NCI-H226 (cell line): ENCODE measurements at regions not wholly inside any gene's neighbourhood (a gene's known extent, or its start where the extent isn't known, plus 50 kb on each side); places are given as distances from the start of the nearest gene placed in this dataset.
A peak's percentile ranks its signal among the peaks of the same experiment; 100 is the strongest.
"Not testable (repeated sequence)": the region's sequence is repeated elsewhere in the genome, so short reads cannot be mapped to it uniquely, and the experiment has no call there.

ENCODE experiments used
- DNase-seq: peaks from one replicate; pipeline ENCODE4 v3.0.0-alpha.2; 2015

- DNase-seq, result no peak
Observed at GRCh38 chr18:60123031-60123430, 223.2 kb downstream of the PMAIP1 start.

- DNase-seq, result no peak
Observed at GRCh38 chr18:60122339-60122738, 222.5 kb downstream of the PMAIP1 start.

DNA sequence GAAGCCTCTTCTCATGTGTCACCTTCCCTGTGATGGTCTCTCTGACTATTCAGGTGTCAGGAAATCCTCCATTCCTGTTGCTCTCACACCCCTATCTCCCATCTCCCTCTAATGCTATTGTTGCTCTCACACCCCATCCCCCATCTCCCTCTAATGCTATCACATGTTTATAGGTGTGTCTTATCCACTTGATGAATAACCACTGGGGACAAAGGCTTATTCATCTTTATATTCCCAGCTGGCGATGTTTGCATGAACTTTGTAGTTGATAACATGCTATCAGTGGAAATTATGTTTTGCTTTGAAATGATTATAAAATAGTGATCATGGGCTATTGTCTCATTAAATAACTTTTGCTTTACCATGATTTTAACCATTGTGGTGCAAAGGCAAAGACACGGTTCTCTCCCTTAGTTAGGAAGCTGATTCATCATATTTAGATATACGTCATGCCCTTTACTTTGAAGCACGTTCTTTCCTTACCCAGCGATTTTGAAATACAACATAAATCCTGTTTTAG is 220.5 kb downstream of the PMAIP1 start:
- DNase-seq, result no peak

DNA sequence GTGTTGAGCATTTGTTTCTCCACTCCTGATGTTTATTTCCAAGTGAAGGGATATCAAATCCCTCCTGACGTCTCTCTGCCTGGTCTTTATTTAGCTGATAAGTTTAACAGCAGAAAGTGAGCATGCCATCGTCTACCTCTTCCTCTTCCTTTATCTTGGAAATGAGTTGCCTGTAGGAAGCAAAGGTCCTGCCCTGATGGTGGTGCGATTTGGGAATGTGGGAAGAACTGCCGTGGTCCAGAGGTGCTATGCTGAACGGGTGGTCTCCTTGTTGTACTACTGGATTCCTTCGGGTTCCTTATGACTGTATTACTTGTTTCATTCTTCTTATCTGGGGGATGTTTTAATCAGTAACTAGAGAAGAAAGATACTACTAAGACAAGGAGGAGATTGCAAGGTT is 217.5 kb downstream of the PMAIP1 start:
- DNase-seq, result no peak

- no peak for DNase-seq
Observed at GRCh38 chr18:60113396-60113795, 213.6 kb downstream of the PMAIP1 start.

- DNase-seq, result no peak
Observed at GRCh38 chr18:60112369-60112768, 212.6 kb downstream of the PMAIP1 start.

GRCh38 chr18:60111525-60111924 is 211.7 kb downstream of the PMAIP1 start:
- DNase-seq, result no peak

GRCh38 chr18:60110836-60111235 is 211.0 kb downstream of the PMAIP1 start:
- no peak for DNase-seq

DNA sequence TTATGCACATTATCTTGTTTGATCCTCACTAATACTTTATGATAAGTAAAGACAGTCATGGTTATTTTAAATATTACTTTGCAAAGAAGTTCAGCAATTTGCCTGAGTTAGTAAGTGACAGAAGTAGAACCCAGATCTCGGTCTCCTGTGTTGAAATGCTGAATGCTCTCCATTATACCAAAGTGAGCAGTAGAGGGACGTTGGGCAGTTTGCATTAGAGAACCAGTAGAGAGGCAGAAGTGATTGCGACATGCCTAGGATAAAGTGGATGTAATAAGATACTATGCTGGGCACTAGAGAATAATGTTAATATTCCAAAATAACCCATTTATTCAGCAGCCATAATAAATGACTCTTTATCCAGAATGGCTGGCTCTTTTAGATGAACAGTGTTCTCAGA is 201.0 kb downstream of the PMAIP1 start:
- no peak for DNase-seq

- DNase-seq, result no peak
Observed at GRCh38 chr18:60099709-60100108, 199.9 kb downstream of the PMAIP1 start.

DNA sequence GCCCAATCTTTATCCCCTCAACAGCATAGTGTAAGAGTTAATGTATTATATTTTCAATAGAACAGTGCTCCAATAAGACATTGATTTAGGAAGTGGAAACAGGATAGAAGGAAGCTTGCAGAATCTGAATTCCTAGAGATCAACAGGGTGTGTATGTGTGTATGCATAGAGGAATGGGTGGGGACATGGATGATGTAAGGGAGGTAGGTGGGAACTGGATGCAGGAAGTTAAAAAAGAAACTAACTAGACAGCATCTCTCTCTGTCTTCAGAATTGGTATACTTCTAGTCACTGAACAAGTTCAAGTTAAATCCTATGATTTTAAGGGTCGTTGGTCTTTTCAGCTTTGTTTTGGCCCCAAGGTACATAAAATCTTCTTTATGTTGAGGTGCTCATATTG is 196.6 kb downstream of the PMAIP1 start:
- peak; percentile 1 for DNase-seq

DNA sequence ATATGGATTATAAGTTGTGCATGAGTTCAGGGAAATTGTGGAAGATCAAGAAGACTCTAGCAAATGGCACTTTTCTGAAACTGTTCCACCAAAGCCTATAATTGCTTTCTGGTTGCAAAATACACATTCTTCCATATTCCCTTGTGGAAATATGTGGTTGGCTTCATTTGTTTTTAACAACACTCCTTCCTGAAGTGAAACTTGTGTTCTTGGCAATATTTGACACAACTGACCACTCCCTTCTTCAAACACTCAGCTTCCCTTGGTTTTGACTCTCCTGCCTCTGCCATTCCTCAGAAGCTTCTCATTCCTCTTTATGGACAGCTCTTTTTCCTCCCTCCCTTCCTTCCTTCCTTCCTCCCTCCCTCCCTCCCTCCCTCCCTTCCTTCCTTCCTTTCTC is 192.3 kb downstream of the PMAIP1 start:
- no peak for DNase-seq

GRCh38 chr18:60090170-60090569 is 190.4 kb downstream of the PMAIP1 start:
- no peak for DNase-seq

DNA sequence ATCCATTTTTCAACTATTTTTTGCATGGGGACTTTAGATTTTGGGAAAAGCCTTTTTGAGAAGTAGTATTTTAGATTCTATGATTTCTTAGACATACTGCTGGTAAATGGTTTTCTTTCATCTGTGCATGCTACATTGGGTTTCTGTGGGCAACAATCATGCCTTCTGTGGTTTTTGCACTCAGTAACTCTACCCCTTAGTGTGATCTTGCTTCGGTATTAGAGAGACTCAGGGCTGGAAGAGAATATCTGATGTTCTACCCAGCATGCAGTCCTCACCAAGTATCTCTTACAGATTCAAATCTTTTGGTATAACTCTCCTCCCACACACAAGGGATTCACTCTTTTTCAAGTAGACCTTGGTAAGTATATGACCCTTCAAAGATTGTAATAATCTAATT is 183.0 kb downstream of the PMAIP1 start:
- no peak for DNase-seq

DNA sequence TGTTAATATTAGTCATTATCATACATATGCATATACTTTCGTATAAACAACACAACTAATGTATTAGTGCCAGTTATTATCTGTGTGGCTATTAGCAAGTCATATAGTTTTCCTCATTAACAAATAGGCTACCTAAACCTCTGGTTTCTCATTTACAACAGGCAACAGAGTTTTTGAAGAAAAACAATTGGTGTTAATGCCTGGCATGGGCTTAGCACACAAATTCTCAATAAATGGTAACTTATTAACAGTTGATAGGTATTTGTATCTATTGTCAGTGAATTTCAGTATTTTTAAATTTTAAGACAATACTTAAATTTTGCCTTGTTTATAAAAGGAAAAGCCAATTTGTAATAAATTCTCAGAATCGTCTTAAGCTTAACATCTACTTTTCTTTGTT is 182.5 kb downstream of the PMAIP1 start:
- DNase-seq, result no peak

GRCh38 chr18:60075477-60075876 is 175.7 kb downstream of the PMAIP1 start:
- DNase-seq, result no peak

GRCh38 chr18:60070631-60071030 is 170.8 kb downstream of the PMAIP1 start:
- DNase-seq, result no peak

- DNase-seq, result no peak
Observed at GRCh38 chr18:60069145-60069544, 169.3 kb downstream of the PMAIP1 start.

DNA sequence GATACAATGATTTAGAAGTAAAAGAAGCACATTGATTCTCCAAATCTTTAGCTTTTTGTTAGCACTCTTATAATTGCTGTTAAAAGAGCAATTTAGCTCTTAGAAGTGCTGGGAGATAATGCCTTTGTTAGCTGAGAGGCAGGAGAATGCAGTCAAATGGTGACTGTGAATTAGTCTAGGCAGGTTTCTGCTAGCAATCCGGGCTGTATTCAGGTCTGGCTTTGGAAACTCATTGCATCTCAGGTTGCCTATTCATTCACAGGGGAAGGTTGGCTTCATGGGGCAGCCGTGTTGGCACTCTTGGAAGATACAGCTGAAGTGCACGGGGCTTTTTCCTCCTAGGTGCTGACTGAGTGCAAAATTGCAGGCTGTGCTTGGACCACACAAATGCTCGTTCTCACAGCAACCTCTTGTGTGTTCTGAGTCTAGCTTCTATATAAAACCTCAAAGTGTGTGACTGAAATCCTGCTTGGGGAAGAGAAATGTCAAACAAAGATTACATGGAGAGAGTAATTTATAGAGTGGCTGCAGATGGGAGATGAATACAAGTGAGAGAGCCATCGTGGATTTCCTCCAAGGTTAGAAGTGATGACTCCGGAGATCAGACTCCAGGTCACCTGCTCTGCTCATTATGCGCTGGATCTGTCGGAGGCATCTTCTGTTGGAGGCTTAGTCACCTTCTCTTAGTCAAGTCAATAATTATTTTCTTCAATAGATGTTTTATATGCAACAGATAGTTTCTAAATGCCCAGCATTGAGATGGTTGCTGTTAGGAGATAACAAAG is 167.8 kb downstream of the PMAIP1 start:
- no peak for DNase-seq

GRCh38 chr18:60066219-60066975 is 166.6 kb downstream of the PMAIP1 start:
- no peak for DNase-seq

- no peak for DNase-seq
Observed at GRCh38 chr18:60064271-60064670, 164.5 kb downstream of the PMAIP1 start.

GRCh38 chr18:60062831-60063230 is 163.0 kb downstream of the PMAIP1 start:
- not testable (repeated sequence) for DNase-seq

- no peak for DNase-seq
Observed at GRCh38 chr18:60062396-60062795, 162.6 kb downstream of the PMAIP1 start.

DNA sequence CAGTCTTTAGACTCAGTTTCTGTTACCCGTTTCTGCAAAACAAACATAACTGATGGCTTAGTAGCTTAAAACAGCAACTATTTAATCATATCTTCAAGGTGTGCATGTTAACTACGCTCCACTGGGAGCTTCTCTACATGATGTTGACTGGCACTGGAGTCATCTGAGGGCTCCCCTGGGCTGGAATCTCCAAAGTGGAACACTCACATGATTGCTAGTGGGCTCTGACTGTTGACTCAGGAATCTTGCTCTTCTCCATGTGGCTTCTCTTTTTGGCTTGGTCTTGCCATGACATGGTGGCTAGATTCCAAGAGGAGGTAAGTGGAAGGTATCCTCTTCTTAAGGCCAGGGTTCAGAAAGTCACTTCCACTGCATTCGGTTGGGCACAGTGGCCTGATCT is 160.8 kb downstream of the PMAIP1 start:
- DNase-seq, result no peak
